H1 (cell line): ENCODE measurements at regions not wholly inside any gene's neighbourhood (a gene's known extent, or its start where the extent isn't known, plus 50 kb on each side); places are given as distances from the start of the nearest gene placed in this dataset.

ENCODE experiments used
- CTCF ChIA-PET: fragments of 300-600 bp; sonication (Branson Sonifier 250); formaldehyde crosslinking; loops from one replicate; lab custom pipeline; 2021; ENCODE audit not compliant: partially characterized antibody; lab: Charles Lee
- POLR2A ChIA-PET: fragments of 300-600 bp; sonication (Branson Sonifier 250); formaldehyde crosslinking; loops from one replicate; lab custom pipeline; 2021; ENCODE audit warnings: inconsistent platforms; ENCODE audit not compliant: partially characterized antibody; lab: Charles Lee
- DNase-seq, 2 experiments: peaks; one replicate each; pipeline versions ENCODE4 v3.0.0 to v3.0.0-alpha.2; 2010 to 2022; ENCODE audit warnings: low spot score in 2 of 2, low read depth in 1 of 2, mixed read lengths in 1 of 2
- FAIRE-seq: peaks from 2 replicates; lab custom pipeline; 2011; peaks lifted over from hg19 to GRCh38; lab: Jason Lieb, UNC
- H2AFZ ChIP-seq: 2 replicates; pipeline ENCODE4 v1.8.1; 2012; ENCODE audit warnings: low read length, inconsistent platforms
- H2AK5ac ChIP-seq: 2 replicates; pipeline ENCODE4 v1.6.1; 2013; ENCODE audit warnings: low read depth, low read length
- H2BK120ac ChIP-seq: replicated peaks from 2 replicates; pipeline ENCODE3; 2013; ENCODE audit warnings: low read depth, low read length, inconsistent platforms
- H2BK12ac ChIP-seq: 2 replicates; pipeline ENCODE4 v1.6.1; 2013; ENCODE audit warnings: low read depth, low read length
- H2BK15ac ChIP-seq: 2 replicates; pipeline ENCODE4 v1.6.1; 2013; ENCODE audit warnings: low read length
- H2BK20ac ChIP-seq: 2 replicates; pipeline ENCODE4 v1.6.1; 2013; ENCODE audit warnings: low read length
- H2BK5ac ChIP-seq: 2 replicates; pipeline ENCODE4 v1.6.1; 2013; ENCODE audit warnings: low read depth, low read length
- H3K14ac ChIP-seq: 2 replicates; pipeline ENCODE4 v1.6.1; 2013; ENCODE audit warnings: inconsistent platforms; ENCODE audit not compliant: insufficient read length
- H3K18ac ChIP-seq: 2 replicates; pipeline ENCODE4 v1.6.1; 2013; ENCODE audit warnings: low read length; ENCODE audit errors: extremely low read depth
- H3K23ac ChIP-seq: 2 replicates; pipeline ENCODE4 v1.6.1; 2013; ENCODE audit warnings: inconsistent platforms; ENCODE audit not compliant: insufficient read length
- H3K23me2 ChIP-seq: 2 replicates; pipeline ENCODE4 v1.6.1; 2013; ENCODE audit warnings: low read depth, low read length
- H3K27ac ChIP-seq: 2 replicates; pipeline ENCODE4 v1.6.1; 2011; ENCODE audit warnings: low read depth, low read length, inconsistent platforms
- H3K27me3 ChIP-seq, 4 experiments: replicated peaks in 1 of 4; 1 replicate in 1 of 4; 2 replicates in 3 of 4; pipeline versions ENCODE4 v1.6.1 to v1.8.1; 2011 to 2013; ENCODE audit warnings: low read length in 3 of 4, mild to moderate bottlenecking in 3 of 4, inconsistent platforms in 2 of 4, mixed read lengths in 2 of 4, moderate library complexity in 1 of 4; ENCODE audit not compliant: control insufficient read depth in 3 of 4, insufficient read depth in 3 of 4; ENCODE audit errors: extremely low read depth in 1 of 4
- H3K36me3 ChIP-seq, 4 experiments: 2 replicates each; pipeline versions ENCODE4 v1.6.1 to v1.8.1; 2011 to 2013; ENCODE audit warnings: mild to moderate bottlenecking in 4 of 4, low read length in 3 of 4, moderate library complexity in 2 of 4, control low read depth in 1 of 4, inconsistent platforms in 1 of 4; ENCODE audit not compliant: insufficient read depth in 4 of 4, control insufficient read depth in 2 of 4
- H3K4ac ChIP-seq: replicated peaks from 2 replicates; pipeline ENCODE3; 2013; ENCODE audit warnings: low read length, low read depth, mixed read lengths, inconsistent platforms; ENCODE audit not compliant: insufficient read length
- H3K4me1 ChIP-seq, 4 experiments: replicated peaks in 1 of 4; 1 replicate in 1 of 4; 2 replicates in 3 of 4; pipeline versions ENCODE4 v1.6.1 to v1.8.1; 2011 to 2013; ENCODE audit warnings: low read length in 3 of 4, inconsistent platforms in 2 of 4, mixed read lengths in 1 of 4; ENCODE audit not compliant: insufficient read depth in 4 of 4, control insufficient read depth in 3 of 4
- H3K4me2 ChIP-seq, 2 experiments: 2 replicates each; pipeline versions ENCODE4 v1.6.1 to v1.8.1; 2011 to 2013; ENCODE audit warnings: low read depth in 2 of 2, low read length in 2 of 2, control low read depth in 1 of 2, inconsistent platforms in 1 of 2, mild to moderate bottlenecking in 1 of 2; ENCODE audit not compliant: insufficient read depth in 1 of 2
- H3K4me3 ChIP-seq, 4 experiments: fragments of 200-600, 300-600 bp in 1 of 4; sonication (generic), shearing (Covaris generic), sonication (Bioruptor Twin) in 1 of 4; 2 replicates each; pipeline versions ENCODE4 v1.5.1 to v1.8.1; 2011 to 2016; ENCODE audit warnings: low read length in 4 of 4, low read depth in 3 of 4, control low read depth in 2 of 4, inconsistent platforms in 2 of 4, mild to moderate bottlenecking in 2 of 4, mixed read lengths in 1 of 4, moderate library complexity in 1 of 4; ENCODE audit not compliant: insufficient read depth in 2 of 4; ENCODE audit errors: extremely low read depth in 1 of 4
- H3K56ac ChIP-seq: replicated peaks from 2 replicates; pipeline ENCODE3; 2013; ENCODE audit warnings: low read depth, mild to moderate bottlenecking, mixed read lengths, low read length, inconsistent platforms; ENCODE audit not compliant: insufficient read length
- H3K79me1 ChIP-seq: 2 replicates; pipeline ENCODE4 v1.6.1; 2013; ENCODE audit warnings: low read depth, low read length, control low read depth
- H3K79me2 ChIP-seq, 2 experiments: 2 replicates each; pipeline versions ENCODE4 v1.6.1 to v1.8.1; 2012 to 2013; ENCODE audit warnings: low read length in 2 of 2, mild to moderate bottlenecking in 2 of 2, inconsistent platforms in 1 of 2; ENCODE audit not compliant: insufficient read depth in 2 of 2, control insufficient read depth in 1 of 2
- H3K9ac ChIP-seq, 4 experiments: replicated peaks in 1 of 4; 1 replicate in 1 of 4; 2 replicates in 3 of 4; pipeline versions ENCODE4 v1.6.1 to v1.8.1; 2011 to 2013; ENCODE audit warnings: low read depth in 3 of 4, low read length in 3 of 4, control low read depth in 2 of 4, mild to moderate bottlenecking in 2 of 4, moderate library complexity in 2 of 4, inconsistent platforms in 1 of 4; ENCODE audit errors: extremely low read depth in 1 of 4
- H3K9me3 ChIP-seq, 2 experiments: 2 replicates each; pipeline versions ENCODE4 v1.6.1 to v1.8.1; 2012 to 2013; ENCODE audit warnings: mild to moderate bottlenecking in 2 of 2, moderate library complexity in 2 of 2, control low read depth in 1 of 2, inconsistent platforms in 1 of 2, low read depth in 1 of 2, low read length in 1 of 2, mixed read lengths in 1 of 2; ENCODE audit not compliant: insufficient read depth in 2 of 2
- H4K20me1 ChIP-seq, 2 experiments: replicated peaks in 1 of 2; 2 replicates each; pipeline versions ENCODE3 to v1.8.1; 2011 to 2013; ENCODE audit warnings: inconsistent platforms in 2 of 2, low read length in 2 of 2, mild to moderate bottlenecking in 1 of 2; ENCODE audit not compliant: insufficient read depth in 2 of 2, control insufficient read depth in 1 of 2
- H4K5ac ChIP-seq: 2 replicates; pipeline ENCODE4 v1.6.1; 2013; ENCODE audit warnings: low read length, low read depth, mixed read lengths, inconsistent platforms; ENCODE audit not compliant: insufficient read length
- H4K8ac ChIP-seq: 2 replicates; pipeline ENCODE4 v1.8.0; 2013; ENCODE audit warnings: mild to moderate bottlenecking, moderate library complexity, low read length, inconsistent platforms; ENCODE audit not compliant: insufficient read depth; ENCODE audit errors: extremely low read depth
- H4K91ac ChIP-seq: replicated peaks from 2 replicates; pipeline ENCODE3; 2013; ENCODE audit warnings: low read length, mixed read lengths, inconsistent platforms; ENCODE audit not compliant: insufficient read length
- ASH2L ChIP-seq: fragments of 200-600, 300-600 bp; sonication (generic); IDR thresholded peaks from one replicate; pipeline ENCODE4 v1.7.1; 2017; ENCODE audit warnings: low read length
- BACH1 ChIP-seq: IDR thresholded peaks from 2 replicates; pipeline ENCODE4 v1.6.1; 2012; ENCODE audit warnings: low read length, improper control_type of control experiment
- EZH2 ChIP-seq: fragments of 200-600 bp; sonication (generic); IDR thresholded peaks from 2 replicates; pipeline ENCODE4 v1.7.1; 2012; ENCODE audit warnings: low read depth, mild to moderate bottlenecking, moderate library complexity, low read length, inconsistent platforms; ENCODE audit not compliant: severe bottlenecking
- GABPA ChIP-seq: IDR thresholded peaks from 2 replicates; pipeline ENCODE4 v1.6.1; 2011; ENCODE audit warnings: mild to moderate bottlenecking, low read length, moderate library complexity, borderline replicate concordance; ENCODE audit not compliant: insufficient read depth
- JUN ChIP-seq: IDR thresholded peaks from 2 replicates; pipeline ENCODE4 v1.6.1; 2011; ENCODE audit warnings: low read depth, mild to moderate bottlenecking, improper control_type of control experiment, low read length
- KDM5A ChIP-seq: fragments of 200-600 bp; IDR thresholded peaks from 2 replicates; pipeline ENCODE4 v1.7.1; 2012; ENCODE audit warnings: mild to moderate bottlenecking, low read length, inconsistent platforms, mixed read lengths
- NANOG ChIP-seq: IDR thresholded peaks from 2 replicates; pipeline ENCODE4 v1.6.1; 2011; ENCODE audit warnings: low read length, low read depth, mild to moderate bottlenecking, inconsistent platforms; ENCODE audit not compliant: insufficient read depth, poor library complexity, severe bottlenecking
- NRF1 ChIP-seq: IDR thresholded peaks from 2 replicates; pipeline ENCODE4 v1.6.1; 2011; ENCODE audit warnings: mild to moderate bottlenecking, low read depth, low read length, improper control_type of control experiment
- RBBP5 ChIP-seq: IDR thresholded peaks from 2 replicates; pipeline ENCODE4 v1.7.1; 2012; ENCODE audit warnings: low read depth, mild to moderate bottlenecking, inconsistent platforms, low read length, moderate library complexity, borderline replicate concordance
- RXRA ChIP-seq: IDR thresholded peaks from 2 replicates; pipeline ENCODE4 v1.6.1; 2011; ENCODE audit warnings: low read depth, mild to moderate bottlenecking, low read length, moderate library complexity; ENCODE audit not compliant: insufficient read depth
- SIX5 ChIP-seq: IDR thresholded peaks from 2 replicates; pipeline ENCODE4 v1.6.1; 2011; ENCODE audit warnings: mild to moderate bottlenecking, low read depth, low read length
- SUZ12 ChIP-seq: fragments of 200-600 bp; sonication (generic); IDR thresholded peaks from 2 replicates; pipeline ENCODE4 v1.6.1; 2012; ENCODE audit warnings: mild to moderate bottlenecking, inconsistent platforms, low read length, moderate library complexity, mixed read lengths
- TAF1 ChIP-seq: IDR thresholded peaks from 2 replicates; pipeline ENCODE4 v1.6.1; 2011; ENCODE audit warnings: mild to moderate bottlenecking, low read depth, low read length
- TAF7 ChIP-seq: optimal IDR thresholded peaks from 2 replicates; pipeline ENCODE3; 2011; ENCODE audit warnings: low read depth, mild to moderate bottlenecking, inconsistent platforms, low read length, moderate library complexity, borderline replicate concordance
- TCF12 ChIP-seq: IDR thresholded peaks from 2 replicates; pipeline ENCODE4 v1.6.1; 2011; ENCODE audit warnings: low read depth, mild to moderate bottlenecking, low read length
- WGBS, 2 experiments: shearing (Covaris generic) in 1 of 2; methylation state at CpG; one replicate each; pipeline versions ENCODE4 v1.1.6 to v1.1.7; 2013 to 2015; ENCODE audit warnings: low lambda C conversion rate in 2 of 2, mixed read lengths in 2 of 2, inconsistent platforms in 1 of 2, low coverage in 1 of 2, missing lambda C conversion rate in 1 of 2; ENCODE audit not compliant: insufficient replicate concordance in 2 of 2, insufficient coverage in 1 of 2, insufficient read length in 1 of 2; ENCODE audit errors: extremely low coverage in 1 of 2, missing lambda C conversion rate in 1 of 2; 5-methylcytosine and 5-hydroxymethylcytosine counted together

GRCh38 chr4:179544496-179544895 lies 2102.3 kb upstream of the AGA start:
- CTCF ChIA-PET: no interaction called here
- H3K9ac ChIP-seq: no peak overlapping the region

More at GRCh38 chr4:179544496-179544895, 2102.3 kb upstream of the AGA start:
- Histone ChIP-seq H4K8ac (no peak overlapping the region), H3K4me1 (no peaks in the 10 kb centered on the region), H3K79me1 (no peaks in the 10 kb centered on the region), H2AFZ (no peak overlapping the region), H2AK5ac (no peak overlapping the region), H3K18ac (no peak overlapping the region), H3K56ac (no peak overlapping the region), H3K4me2 (no peak overlapping the region), H3K9me3 (0 out of 4 replicates have a peak, but pooled peaks cover 0 to 2% of the 10 kb centered on the region in 2 experiments), H2BK120ac (no peak overlapping the region), H4K5ac (no peak overlapping the region), H4K91ac (no peak overlapping the region), H2BK15ac (no peak overlapping the region), H3K4me3 (no peak overlapping the region), H3K4ac (no peak overlapping the region), H3K14ac (no peak overlapping the region), H3K23ac (no peak overlapping the region), H3K27me3 (no peaks in the 10 kb centered on the region), H4K20me1 (no peaks in the 10 kb centered on the region), H2BK12ac (no peak overlapping the region), H3K36me3 (no peaks in the 10 kb centered on the region), H2BK5ac (no peak overlapping the region), H3K79me2 (no peaks in the 10 kb centered on the region), H3K23me2 (no peaks in the 10 kb centered on the region), H3K27ac (no peak overlapping the region), H2BK20ac (no peak overlapping the region)
- 91% methylated on average over 1 of the region's 1 CpG; no CpG with 5 or more reads in 1 of the 2 experiments for WGBS, 2 experiments
- POLR2A ChIA-PET: no interaction called here
- FAIRE-seq (no peak), DNase-seq (no peak)
- TF ChIP-seq NRF1 (no peak), RBBP5 (no peak), ASH2L (no peak), TCF12 (no peak), TAF1 (no peak), GABPA (no peak), JUN (no peak), BACH1 (no peak), EZH2 (no peak), RXRA (no peak), TAF7 (no peak), SIX5 (no peak), NANOG (no peak), SUZ12 (no peak), KDM5A (no peak)
